ENCODE measurements at regions not wholly inside any gene's neighbourhood (a gene's known extent, or its start where the extent isn't known, plus 50 kb on each side); places are given as distances from the start of the nearest gene placed in this dataset.
"Not testable (repeated sequence)": the region's sequence is repeated elsewhere in the genome, so short reads cannot be mapped to it uniquely, and the experiment has no call there.

DNA sequence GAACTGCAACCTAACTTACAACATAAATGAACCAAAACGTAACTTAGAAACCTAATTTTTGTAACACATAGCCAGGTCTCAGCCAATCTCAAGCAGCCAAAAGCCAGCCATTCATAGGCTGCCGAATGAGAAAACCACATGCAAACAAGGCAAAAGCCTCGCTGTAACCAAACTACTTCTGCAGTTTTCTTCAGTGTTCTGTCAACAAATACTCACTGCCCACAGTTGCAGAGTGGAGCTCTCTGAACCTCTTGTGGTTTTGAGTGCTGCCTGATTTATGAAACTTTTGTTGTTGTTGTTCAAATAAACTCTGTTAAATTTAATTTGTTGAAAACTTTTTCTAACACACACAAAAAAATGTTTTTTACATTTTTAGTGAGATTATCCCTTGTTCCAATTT lies 251.2 kb downstream of the PAPSS1 start:
- DNase-seq (ENCODE audit: low read depth): no peak

- DNase-seq (ENCODE audit: low read depth): no peak
These were observed 251.9 kb downstream of the PAPSS1 start for GRCh38 chr4:107468156-107468555.

DNA sequence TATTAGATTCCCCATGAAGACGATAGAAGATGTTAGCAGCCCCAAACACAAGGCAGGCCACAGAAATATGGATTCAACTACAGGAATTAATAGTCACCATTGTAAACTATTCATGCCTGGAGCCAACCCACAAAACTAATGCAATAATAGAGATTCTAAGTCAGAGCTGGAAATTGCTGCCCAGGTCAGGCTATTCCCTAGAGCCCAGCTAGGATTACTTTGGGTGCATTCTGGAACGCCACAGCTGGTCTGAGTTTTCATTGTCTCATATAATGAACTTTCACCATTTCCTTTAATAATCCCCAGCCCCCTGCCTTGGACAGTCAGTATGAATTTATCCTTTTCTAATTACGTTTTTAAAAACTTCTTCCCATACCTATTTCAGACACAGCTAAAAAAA lies 252.6 kb downstream of the PAPSS1 start:
- no peak for DNase-seq (ENCODE audit: low read depth)

- DNase-seq (ENCODE audit: low read depth): no peak
These were observed 261.8 kb downstream of the PAPSS1 start for GRCh38 chr4:107458194-107458593.

GRCh38 chr4:107453987-107454386 lies 266.0 kb downstream of the PAPSS1 start:
- DNase-seq (ENCODE audit: low read depth): no peak

DNA sequence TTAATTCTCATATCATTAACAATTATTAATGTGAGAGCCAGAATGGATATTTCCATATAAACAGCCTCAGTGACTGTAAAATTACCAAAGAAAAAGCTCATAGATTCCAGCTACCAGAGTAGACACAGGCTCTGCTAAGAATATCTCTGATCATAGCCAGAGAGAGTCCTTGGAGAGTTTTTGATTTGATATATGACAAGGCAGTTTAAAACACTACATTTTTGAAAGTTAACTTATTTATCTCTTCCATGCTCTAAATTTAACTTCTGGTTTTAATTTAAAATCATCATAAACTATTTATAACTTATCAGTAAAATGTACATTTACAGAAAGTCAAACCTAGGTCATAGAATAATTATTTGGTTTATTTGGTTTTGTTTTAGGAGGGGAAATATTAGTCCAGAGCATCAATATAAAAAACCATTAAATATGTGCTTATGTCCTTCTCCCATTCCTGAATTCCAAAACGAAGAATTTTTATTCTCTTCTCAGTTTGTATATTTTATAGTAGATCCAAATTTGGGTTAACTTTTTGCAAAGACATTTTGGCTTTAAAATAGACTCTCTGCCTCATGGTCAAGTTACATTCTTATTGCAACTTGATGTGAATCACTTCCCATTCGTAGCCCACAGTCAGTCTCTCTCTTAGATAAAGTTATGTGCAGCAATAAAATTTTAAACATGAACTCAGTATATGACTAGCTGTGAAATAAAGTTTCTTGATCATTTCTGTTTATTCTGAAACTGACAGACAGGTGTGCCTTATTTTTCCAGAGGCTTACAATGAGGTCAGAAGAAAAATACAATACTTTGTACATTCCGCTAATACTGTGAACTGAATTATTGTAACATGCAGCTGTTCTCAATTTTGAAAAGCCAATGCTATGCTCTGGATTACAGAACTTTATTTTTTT lies 267.1 kb downstream of the PAPSS1 start:
- DNase-seq (ENCODE audit: low read depth): no peak

DNA sequence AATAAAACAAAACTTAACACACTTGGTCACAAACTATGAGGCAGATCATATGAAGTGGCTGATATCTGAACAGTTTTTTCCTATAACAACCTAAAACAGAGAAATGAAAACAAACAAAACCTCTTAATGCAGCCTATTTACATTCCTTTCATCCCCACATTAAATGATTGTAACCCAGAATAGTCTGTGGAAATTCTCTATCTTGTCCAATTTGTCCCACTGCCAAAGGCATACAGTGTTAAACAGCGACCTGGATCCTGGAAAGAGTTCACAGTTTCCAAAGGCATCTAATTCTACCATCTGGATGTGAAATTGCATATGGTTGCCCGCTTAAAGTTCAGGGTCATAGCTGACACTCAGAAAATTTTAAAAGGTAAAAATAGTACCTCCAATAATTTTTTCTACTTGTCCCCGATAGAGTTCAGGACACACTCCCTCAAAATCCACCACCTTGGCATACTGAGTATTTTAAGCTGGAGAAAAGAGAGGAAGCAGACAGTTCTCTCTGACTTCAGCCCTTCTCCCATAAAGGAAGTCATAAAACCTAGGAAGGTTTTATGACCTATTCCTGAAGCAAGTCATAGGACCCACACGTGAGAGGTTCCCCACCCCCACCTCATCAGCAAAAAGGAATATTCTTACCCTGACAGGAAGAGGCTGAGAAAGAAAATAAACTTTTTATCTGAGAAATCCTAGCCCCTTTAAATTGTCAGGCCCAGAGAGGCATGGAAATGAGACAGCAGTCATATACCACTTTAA lies 270.2 kb downstream of the PAPSS1 start:
- DNase-seq (ENCODE audit: low read depth): peak; percentile 27

GRCh38 chr4:107442538-107443111 lies 277.4 kb downstream of the PAPSS1 start:
- no peak for DNase-seq (ENCODE audit: low read depth)

DNA sequence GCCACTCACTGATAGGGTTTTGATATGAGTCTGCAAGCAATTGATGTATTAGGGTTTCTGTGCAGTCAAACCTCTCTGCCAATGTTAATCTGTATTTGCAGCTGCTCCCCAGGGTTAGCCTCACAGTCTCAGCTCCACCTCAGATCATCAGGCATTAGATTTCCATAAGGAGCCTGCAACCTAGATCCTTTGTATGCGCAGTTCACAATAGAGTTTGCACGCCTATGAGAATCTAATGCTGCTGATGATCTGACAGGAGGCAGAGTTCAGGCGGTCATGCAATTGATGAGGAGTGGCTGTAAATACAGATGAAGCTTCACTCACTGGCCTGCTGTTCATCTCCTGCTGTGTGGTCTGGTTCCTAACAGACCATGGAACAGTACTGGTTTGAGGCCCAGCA lies 280.6 kb downstream of the PAPSS1 start:
- DNase-seq (ENCODE audit: low read depth): no peak

DNA sequence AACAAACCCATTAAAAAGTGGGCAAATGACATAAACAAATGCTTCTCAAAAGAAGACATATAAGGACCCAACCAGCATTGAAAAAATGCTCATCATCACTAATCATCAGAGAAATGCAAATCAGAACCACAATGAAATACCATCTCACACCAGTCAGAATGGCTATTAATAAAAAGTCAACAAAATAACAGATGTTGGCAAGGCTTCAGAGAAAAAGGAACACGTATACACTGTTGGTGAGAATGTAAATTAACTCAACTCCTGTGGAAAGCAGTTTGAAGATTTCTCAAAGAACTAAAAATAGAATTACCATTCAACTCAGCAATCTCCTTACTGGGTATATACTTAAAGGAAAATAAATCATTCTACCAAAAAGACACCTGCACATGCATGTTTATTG lies 283.6 kb downstream of the PAPSS1 start:
- not testable (repeated sequence) for DNase-seq (ENCODE audit: low read depth)

DNA sequence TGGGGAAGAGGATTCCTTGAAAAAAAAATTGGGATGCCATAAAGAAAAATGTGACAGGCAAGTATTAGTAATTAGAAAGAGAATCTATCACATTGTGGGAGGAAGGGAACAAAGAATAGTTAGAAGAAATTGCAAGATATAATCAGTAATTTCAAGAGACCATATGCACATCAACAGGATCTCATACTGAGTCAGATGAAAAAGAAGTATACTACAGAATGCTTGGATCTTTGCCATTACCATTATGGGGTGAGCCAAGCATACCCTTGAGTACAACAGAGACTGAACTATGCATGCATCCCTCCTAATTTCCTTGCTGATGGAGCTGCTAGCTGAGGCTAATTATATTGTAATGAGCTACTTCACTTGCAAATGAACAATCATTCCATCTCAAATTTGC lies 287.6 kb downstream of the PAPSS1 start:
- no peak for DNase-seq (ENCODE audit: low read depth)

DNA sequence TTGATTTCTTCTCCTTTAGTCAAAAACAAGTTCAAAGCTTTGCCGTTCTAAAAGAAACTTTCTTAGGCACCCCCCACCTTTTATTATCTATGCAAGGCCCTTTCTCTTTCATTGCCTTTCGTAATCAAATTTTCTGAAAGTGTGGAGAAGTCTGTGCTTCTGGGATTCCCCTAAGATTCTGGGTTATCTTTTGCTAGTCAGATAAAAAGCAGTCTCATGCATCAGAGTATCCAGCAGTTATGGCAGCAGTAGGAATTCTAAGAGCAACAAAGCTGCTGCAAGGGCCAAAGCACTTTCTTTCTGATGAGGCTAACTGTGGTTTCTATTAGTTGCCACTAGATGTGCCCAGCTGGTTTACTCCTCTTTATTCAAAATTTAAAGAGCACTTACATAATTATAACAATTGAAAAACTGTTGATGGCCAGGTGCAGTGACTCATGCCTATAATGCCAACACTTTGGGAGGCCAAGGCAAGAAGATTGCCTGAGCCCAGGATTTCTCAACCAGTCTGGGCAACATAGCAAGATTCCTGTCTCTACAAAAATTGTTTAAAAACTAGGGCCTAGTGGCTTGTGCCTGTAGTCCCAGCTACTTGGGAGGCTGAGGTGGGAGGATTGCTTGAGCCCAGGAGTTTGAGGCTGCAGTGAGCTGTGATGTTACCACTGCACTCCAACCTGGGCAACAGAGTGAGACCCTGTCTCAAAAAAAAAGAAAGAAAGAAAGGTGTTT lies 296.2 kb downstream of the PAPSS1 start:
- DNase-seq (ENCODE audit: low read depth): no peak

GRCh38 chr4:107419536-107419935 lies 300.5 kb downstream of the PAPSS1 start:
- DNase-seq (ENCODE audit: low read depth): peak; percentile 72

DNA sequence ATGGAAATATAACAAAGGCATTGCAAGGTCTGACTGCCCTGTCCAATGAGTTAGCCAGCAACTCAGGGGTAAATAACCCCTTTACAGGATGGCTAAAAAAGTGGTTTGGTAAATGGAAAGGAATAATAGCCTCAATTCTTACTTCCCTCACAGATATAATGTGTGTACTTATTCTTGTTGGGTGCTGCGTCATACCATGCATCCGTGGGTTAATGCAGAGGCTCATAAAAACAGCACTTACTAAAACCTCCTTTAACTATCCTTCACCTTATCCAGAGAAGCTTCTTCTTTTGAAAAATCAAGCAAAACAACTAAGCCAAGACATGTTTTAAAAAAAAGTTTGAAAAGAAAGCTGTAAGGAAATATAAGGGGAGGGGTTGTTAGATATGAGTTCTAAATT lies 301.0 kb downstream of the PAPSS1 start:
- no peak for DNase-seq (ENCODE audit: low read depth)

DNA sequence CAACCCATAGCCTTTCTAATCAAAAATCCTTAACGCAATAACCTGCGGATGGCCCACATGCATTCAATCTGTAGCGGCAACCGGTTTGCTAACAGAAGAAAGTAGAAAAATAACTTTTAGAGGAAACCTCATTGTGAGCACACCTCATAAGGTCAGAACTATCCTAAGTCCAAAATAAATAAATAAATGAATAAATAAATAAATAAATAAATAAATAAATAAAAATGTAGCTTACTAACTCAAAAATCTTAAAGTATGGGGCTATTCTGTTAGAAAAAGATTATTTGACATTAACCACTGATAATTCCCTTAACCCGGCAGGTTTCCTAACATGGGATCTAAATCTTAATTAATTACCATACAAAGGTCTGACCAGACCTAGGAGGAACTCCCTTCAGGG lies 304.5 kb downstream of the PAPSS1 start:
- not testable (repeated sequence) for DNase-seq (ENCODE audit: low read depth)

- DNase-seq (ENCODE audit: low read depth): not testable (repeated sequence)
These were observed 310.2 kb downstream of the PAPSS1 start for GRCh38 chr4:107409872-107410271.

- DNase-seq (ENCODE audit: low read depth): no peak
These were observed 311.1 kb downstream of the PAPSS1 start for GRCh38 chr4:107408968-107409367.

DNA sequence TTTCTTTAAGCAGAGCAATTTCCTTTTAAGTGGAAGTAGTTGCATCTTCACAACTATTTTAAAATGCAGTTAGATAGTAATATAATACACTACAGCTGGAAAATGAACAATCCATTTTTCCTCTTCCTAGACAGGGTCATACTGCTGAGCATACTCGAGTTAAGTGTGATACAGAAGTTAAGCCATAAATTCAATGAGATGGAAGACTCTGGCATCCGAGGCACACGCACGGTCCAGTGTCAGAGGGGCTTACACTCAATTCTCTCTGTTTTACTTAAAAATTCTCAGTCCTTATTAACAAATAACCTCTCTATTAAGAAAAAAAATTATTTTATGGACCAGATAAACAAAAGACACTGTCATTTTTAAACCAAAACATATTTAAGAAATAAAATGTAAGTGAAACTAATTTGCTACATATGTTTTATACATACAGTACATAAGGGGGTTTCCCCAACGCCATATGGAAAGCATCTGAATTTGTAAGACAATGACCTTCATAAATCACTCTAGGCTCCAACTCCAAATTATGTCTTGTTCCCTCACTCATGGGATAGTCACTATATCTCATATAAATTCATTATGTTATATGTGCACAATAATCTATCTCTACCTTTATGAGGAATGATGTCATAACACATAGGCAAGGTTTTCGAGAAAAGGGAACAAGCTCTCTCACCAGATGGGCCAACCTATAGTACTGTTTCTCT lies 315.3 kb downstream of the PAPSS1 start:
- no peak for DNase-seq (ENCODE audit: low read depth)

GRCh38 chr4:107402291-107402690 lies 317.7 kb downstream of the PAPSS1 start:
- DNase-seq (ENCODE audit: low read depth): no peak

GRCh38 chr4:107392951-107393350 lies 327.1 kb downstream of the PAPSS1 start:
- DNase-seq (ENCODE audit: low read depth): peak; percentile 50

- DNase-seq (ENCODE audit: low read depth): no peak
These were observed 327.7 kb downstream of the PAPSS1 start for GRCh38 chr4:107392380-107392779.
